ENCODE measurements at regions not wholly inside any gene's neighbourhood (a gene's known extent, or its start where the extent isn't known, plus 50 kb on each side); places are given as distances from the start of the nearest gene placed in this dataset.

- intact Hi-C loops (cut with DNase I), result no loop called here
- Histone ChIP-seq H3K9ac (ENCODE audit: low read length in 3 of 3) (no peak overlapping the region), H3K27me3 (ENCODE audit: control insufficient read depth, insufficient read depth, low read length) (no peaks in the 10 kb centered on the region), H3K4me3 (ENCODE audit: low read length in 3 of 3) (no peak overlapping the region), H3K36me3 (ENCODE audit: control insufficient read depth in 2 of 3, insufficient read depth in 3 of 3, low read length in 3 of 3) (no peaks in the 10 kb centered on the region), H3K9me3 (ENCODE audit: control insufficient read depth in 2 of 3, insufficient read depth in 1 of 3, low read length in 3 of 3) (no peaks in the 10 kb centered on the region), H3K4me1 (ENCODE audit: control insufficient read depth in 2 of 3, insufficient read depth in 2 of 3, low read depth in 1 of 3, low read length in 3 of 3) (no peaks in the 10 kb centered on the region), H3K27ac (ENCODE audit: low read depth in 2 of 2, low read length in 2 of 2) (no peak overlapping the region)
- FAIRE-seq (no peak), DNase-seq (no peak)
- TF ChIP-seq, protein P1, sequence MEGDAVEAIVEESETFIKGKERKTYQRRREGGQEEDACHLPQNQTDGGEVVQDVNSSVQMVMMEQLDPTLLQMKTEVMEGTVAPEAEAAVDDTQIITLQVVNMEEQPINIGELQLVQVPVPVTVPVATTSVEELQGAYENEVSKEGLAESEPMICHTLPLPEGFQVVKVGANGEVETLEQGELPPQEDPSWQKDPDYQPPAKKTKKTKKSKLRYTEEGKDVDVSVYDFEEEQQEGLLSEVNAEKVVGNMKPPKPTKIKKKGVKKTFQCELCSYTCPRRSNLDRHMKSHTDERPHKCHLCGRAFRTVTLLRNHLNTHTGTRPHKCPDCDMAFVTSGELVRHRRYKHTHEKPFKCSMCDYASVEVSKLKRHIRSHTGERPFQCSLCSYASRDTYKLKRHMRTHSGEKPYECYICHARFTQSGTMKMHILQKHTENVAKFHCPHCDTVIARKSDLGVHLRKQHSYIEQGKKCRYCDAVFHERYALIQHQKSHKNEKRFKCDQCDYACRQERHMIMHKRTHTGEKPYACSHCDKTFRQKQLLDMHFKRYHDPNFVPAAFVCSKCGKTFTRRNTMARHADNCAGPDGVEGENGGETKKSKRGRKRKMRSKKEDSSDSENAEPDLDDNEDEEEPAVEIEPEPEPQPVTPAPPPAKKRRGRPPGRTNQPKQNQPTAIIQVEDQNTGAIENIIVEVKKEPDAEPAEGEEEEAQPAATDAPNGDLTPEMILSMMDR (IDR thresholded peaks at IDR 0.05; ENCODE audit: borderline replicate concordance, extremely low read depth, insufficient read depth), result no peak
These were observed 1390.4 kb downstream of the SUCLG1 start for GRCh38 chr2:83068714-83069113.

DNA sequence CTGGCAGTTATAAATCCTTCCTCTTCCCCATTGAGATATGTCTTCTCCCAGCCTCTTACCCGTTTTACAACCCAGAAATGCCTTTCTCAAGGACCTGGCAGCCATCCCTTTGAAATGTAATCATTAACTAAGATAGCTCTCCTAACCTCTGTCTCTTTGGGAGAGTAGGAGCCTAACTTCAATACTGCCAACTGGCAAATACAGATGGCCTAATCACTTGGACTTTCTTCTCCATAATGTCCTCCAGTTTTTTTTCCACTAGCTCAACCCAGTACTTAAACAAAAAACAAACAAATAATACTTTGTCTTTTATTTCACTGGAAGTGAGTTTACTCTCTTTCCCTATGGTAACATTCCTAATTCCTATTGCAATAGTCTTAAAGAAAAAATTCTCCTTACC is 1391.1 kb downstream of the SUCLG1 start:
- peak; percentile 19 for FAIRE-seq
- Histone ChIP-seq H3K36me3 (ENCODE audit: control insufficient read depth in 2 of 3, insufficient read depth in 3 of 3, low read length in 3 of 3) (no peaks in the 10 kb centered on the region), H3K9me3 (ENCODE audit: control insufficient read depth in 2 of 3, insufficient read depth in 1 of 3, low read length in 3 of 3) (no peaks in the 10 kb centered on the region), H3K9ac (ENCODE audit: low read length in 3 of 3) (no peak overlapping the region), H3K27ac (ENCODE audit: low read depth in 2 of 2, low read length in 2 of 2) (no peak overlapping the region), H3K4me1 (ENCODE audit: control insufficient read depth in 2 of 3, insufficient read depth in 2 of 3, low read depth in 1 of 3, low read length in 3 of 3) (no peaks in the 10 kb centered on the region), H3K4me3 (ENCODE audit: low read length in 3 of 3) (no peak overlapping the region), H3K27me3 (ENCODE audit: control insufficient read depth, insufficient read depth, low read length) (no peaks in the 10 kb centered on the region)
- intact Hi-C loops (cut with DNase I), result no loop called here
- TF ChIP-seq, protein P1 (IDR thresholded peaks at IDR 0.05; ENCODE audit: borderline replicate concordance, extremely low read depth, insufficient read depth), result no peak
- DNase-seq, result no peak

- FAIRE-seq (no peak), DNase-seq (no peak)
- no peaks in the 10 kb centered on the region for H3K4me1 ChIP-seq (ENCODE audit: control insufficient read depth in 2 of 3, insufficient read depth in 2 of 3, low read depth in 1 of 3, low read length in 3 of 3)
- TF ChIP-seq, protein P1 (IDR thresholded peaks at IDR 0.05; ENCODE audit: borderline replicate concordance, extremely low read depth, insufficient read depth), result no peak
- no peaks in the 10 kb centered on the region for H3K9me3 ChIP-seq (ENCODE audit: control insufficient read depth in 2 of 3, insufficient read depth in 1 of 3, low read length in 3 of 3)
- intact Hi-C loops (cut with DNase I), result no loop called here
- no peak overlapping the region for H3K27ac ChIP-seq (ENCODE audit: low read depth in 2 of 2, low read length in 2 of 2)
- H3K4me3 ChIP-seq (ENCODE audit: low read length in 3 of 3), result no peak overlapping the region
- H3K9ac ChIP-seq (ENCODE audit: low read length in 3 of 3), result no peak overlapping the region
- H3K27me3 ChIP-seq (ENCODE audit: control insufficient read depth, insufficient read depth, low read length), result no peaks in the 10 kb centered on the region
- H3K36me3 ChIP-seq (ENCODE audit: control insufficient read depth in 2 of 3, insufficient read depth in 3 of 3, low read length in 3 of 3), result no peaks in the 10 kb centered on the region
These were observed 1395.1 kb downstream of the SUCLG1 start for GRCh38 chr2:83063933-83064332.

DNA sequence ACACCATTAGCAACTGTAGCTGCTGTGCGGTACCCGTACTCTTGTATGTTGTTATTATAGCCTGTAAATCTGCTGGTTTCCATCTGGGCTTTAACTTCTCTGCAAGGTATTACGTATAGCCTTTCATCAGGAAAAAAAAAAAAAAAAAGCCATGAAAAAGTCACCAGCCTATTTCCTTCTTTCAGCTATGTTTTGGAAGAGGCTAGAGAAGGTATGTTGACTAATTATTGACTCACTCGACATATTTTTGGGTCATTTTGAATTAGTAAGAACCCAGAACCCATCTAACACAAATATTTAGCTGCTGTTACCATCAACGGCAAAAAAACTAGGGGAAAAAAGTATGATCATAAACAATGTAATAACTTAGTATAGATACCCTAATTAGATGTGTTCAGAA is 1395.6 kb downstream of the SUCLG1 start:
- intact Hi-C loops (cut with DNase I), result no loop called here
- Histone ChIP-seq H3K9me3 (ENCODE audit: control insufficient read depth in 2 of 3, insufficient read depth in 1 of 3, low read length in 3 of 3) (no peaks in the 10 kb centered on the region), H3K27me3 (ENCODE audit: control insufficient read depth, insufficient read depth, low read length) (no peaks in the 10 kb centered on the region), H3K36me3 (ENCODE audit: control insufficient read depth in 2 of 3, insufficient read depth in 3 of 3, low read length in 3 of 3) (no peaks in the 10 kb centered on the region), H3K4me3 (ENCODE audit: low read length in 3 of 3) (no peak overlapping the region), H3K9ac (ENCODE audit: low read length in 3 of 3) (no peak overlapping the region), H3K27ac (ENCODE audit: low read depth in 2 of 2, low read length in 2 of 2) (no peak overlapping the region), H3K4me1 (ENCODE audit: control insufficient read depth in 2 of 3, insufficient read depth in 2 of 3, low read depth in 1 of 3, low read length in 3 of 3) (no peaks in the 10 kb centered on the region)
- TF ChIP-seq, protein P1 (IDR thresholded peaks at IDR 0.05; ENCODE audit: borderline replicate concordance, extremely low read depth, insufficient read depth), result no peak
- DNase-seq, result no peak
- FAIRE-seq, result no peak
